MM.1S (cell line): ENCODE measurements at regions not wholly inside any gene's neighbourhood (a gene's known extent, or its start where the extent isn't known, plus 50 kb on each side); places are given as distances from the start of the nearest gene placed in this dataset.

Experiments used
- DNase-seq: peaks from one replicate; pipeline ENCODE4 v3.0.0-alpha.2; 2015
- H2AFZ ChIP-seq: fragments of 300-600 bp; sonication (generic); 2 replicates; pipeline ENCODE4 v1.6.0; 2016; ENCODE audit warnings: antibody characterized with exemption, low read length
- H3F3A ChIP-seq: fragments of 300-600 bp; sonication (generic); 2 replicates; pipeline ENCODE4 v1.6.1; 2016; ENCODE audit warnings: mild to moderate bottlenecking, antibody characterized with exemption, low read length, moderate library complexity, mixed read lengths; ENCODE audit not compliant: insufficient read depth
- H3K27ac ChIP-seq: fragments of 300-600 bp; sonication (generic); 2 replicates; pipeline ENCODE4 v1.5.1; 2016; ENCODE audit warnings: mild to moderate bottlenecking, low read length
- H3K27me3 ChIP-seq: fragments of 300-600 bp; sonication (generic); replicated peaks from 2 replicates; pipeline ENCODE4 v1.6.0; 2016; ENCODE audit warnings: low read length; ENCODE audit not compliant: insufficient read depth
- H3K36me3 ChIP-seq: fragments of 300-600 bp; sonication (generic); replicated peaks from 2 replicates; pipeline ENCODE4 v1.6.1; 2016; ENCODE audit warnings: mild to moderate bottlenecking, low read length, mixed read lengths; ENCODE audit not compliant: insufficient read depth
- H3K4me1 ChIP-seq: fragments of 300-600 bp; sonication (generic); 2 replicates; pipeline ENCODE4 v1.6.1; 2016; ENCODE audit warnings: low read length, mixed read lengths
- H3K4me2 ChIP-seq: fragments of 300-600 bp; sonication (generic); 2 replicates; pipeline ENCODE4 v1.6.0; 2016; ENCODE audit warnings: low read depth, low read length
- H3K4me3 ChIP-seq: fragments of 300-600 bp; sonication (generic); 2 replicates; pipeline ENCODE4 v1.5.1; 2016; ENCODE audit warnings: low read length, mixed read lengths
- H3K79me2 ChIP-seq: fragments of 300-600 bp; sonication (generic); 2 replicates; pipeline ENCODE4 v1.6.1; 2016; ENCODE audit warnings: mixed run types, low read length, mixed read lengths
- H3K9ac ChIP-seq: fragments of 300-600 bp; sonication (generic); 2 replicates; pipeline ENCODE4 v1.6.1; 2016; ENCODE audit warnings: low read length, mixed read lengths
- H3K9me2 ChIP-seq: fragments of 300-600 bp; sonication (generic); replicated peaks from 2 replicates; pipeline ENCODE4 v1.6.1; 2016; ENCODE audit warnings: mild to moderate bottlenecking, low read length, mixed read lengths; ENCODE audit not compliant: insufficient read depth
- H3K9me3 ChIP-seq: fragments of 300-600 bp; sonication (generic); replicated peaks from 2 replicates; pipeline ENCODE4 v1.6.1; 2016; ENCODE audit warnings: mild to moderate bottlenecking, low read length, mixed read lengths; ENCODE audit not compliant: insufficient read depth
- H4K20me1 ChIP-seq: fragments of 300-600 bp; sonication (generic); 2 replicates; pipeline ENCODE4 v1.6.1; 2016; ENCODE audit warnings: mild to moderate bottlenecking, low read length, moderate library complexity, mixed read lengths; ENCODE audit not compliant: insufficient read depth
- EZH2 ChIP-seq: fragments of 300-600 bp; sonication (generic); optimal IDR thresholded peaks from 2 replicates; pipeline ENCODE3; 2017; ENCODE audit warnings: low read depth, mild to moderate bottlenecking, antibody characterized with exemption, low read length, mixed read lengths
- EZH2phosphoT487 ChIP-seq: fragments of 300-600 bp; sonication (generic); IDR thresholded peaks from 2 replicates; pipeline ENCODE4 v1.6.1; 2018; ENCODE audit warnings: antibody characterized with exemption, low read length
- TF ChIP-seq, protein P1 (sequence below): fragments of 300-600 bp; sonication (generic); IDR thresholded peaks from 2 replicates; pipeline ENCODE4 v1.5.1; 2016; ENCODE audit warnings: antibody characterized with exemption, low read length, mixed read lengths

DNA sequence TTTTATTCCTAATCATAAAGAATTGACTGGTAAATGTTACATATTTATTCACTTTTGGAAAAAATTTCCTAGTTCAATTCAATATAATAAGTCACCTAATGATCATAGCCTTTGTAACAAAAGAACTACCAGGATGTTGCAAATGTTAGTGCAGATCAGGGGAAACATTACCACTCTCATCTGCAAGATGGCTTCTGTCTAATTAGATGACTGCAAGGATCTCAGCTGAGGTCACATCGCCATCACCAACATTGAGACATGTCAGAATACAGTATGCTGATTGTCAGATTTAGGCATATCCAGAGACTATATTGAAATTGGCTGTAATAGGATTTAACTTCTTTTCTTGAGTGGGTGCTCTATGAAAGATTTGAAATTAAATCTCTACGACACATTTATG, 431.4 kb upstream of the AGTR1 start:
- H3K79me2 ChIP-seq = no peaks in the 10 kb centered on the region
- H3K9ac ChIP-seq = no peak overlapping the region
- no peaks in the 10 kb centered on the region for H3K36me3 ChIP-seq
- no peaks in the 10 kb centered on the region for H3K27me3 ChIP-seq
- TF ChIP-seq EZH2phosphoT487 (no peak), EZH2 (no peak)
- TF ChIP-seq, protein P1, sequence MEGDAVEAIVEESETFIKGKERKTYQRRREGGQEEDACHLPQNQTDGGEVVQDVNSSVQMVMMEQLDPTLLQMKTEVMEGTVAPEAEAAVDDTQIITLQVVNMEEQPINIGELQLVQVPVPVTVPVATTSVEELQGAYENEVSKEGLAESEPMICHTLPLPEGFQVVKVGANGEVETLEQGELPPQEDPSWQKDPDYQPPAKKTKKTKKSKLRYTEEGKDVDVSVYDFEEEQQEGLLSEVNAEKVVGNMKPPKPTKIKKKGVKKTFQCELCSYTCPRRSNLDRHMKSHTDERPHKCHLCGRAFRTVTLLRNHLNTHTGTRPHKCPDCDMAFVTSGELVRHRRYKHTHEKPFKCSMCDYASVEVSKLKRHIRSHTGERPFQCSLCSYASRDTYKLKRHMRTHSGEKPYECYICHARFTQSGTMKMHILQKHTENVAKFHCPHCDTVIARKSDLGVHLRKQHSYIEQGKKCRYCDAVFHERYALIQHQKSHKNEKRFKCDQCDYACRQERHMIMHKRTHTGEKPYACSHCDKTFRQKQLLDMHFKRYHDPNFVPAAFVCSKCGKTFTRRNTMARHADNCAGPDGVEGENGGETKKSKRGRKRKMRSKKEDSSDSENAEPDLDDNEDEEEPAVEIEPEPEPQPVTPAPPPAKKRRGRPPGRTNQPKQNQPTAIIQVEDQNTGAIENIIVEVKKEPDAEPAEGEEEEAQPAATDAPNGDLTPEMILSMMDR = no peak
- H3K4me3 ChIP-seq = no peak overlapping the region
- H3K4me2 ChIP-seq = no peak overlapping the region
- no peaks in the 10 kb centered on the region for H3K9me2 ChIP-seq
- H3K9me3 ChIP-seq = no peaks in the 10 kb centered on the region
- H2AFZ ChIP-seq = no peak overlapping the region
- H3K4me1 ChIP-seq = no peaks in the 10 kb centered on the region
- no peaks in the 10 kb centered on the region for H4K20me1 ChIP-seq
- no peak overlapping the region for H3K27ac ChIP-seq
- no peaks in the 10 kb centered on the region for H3F3A ChIP-seq
- DNase-seq = no peak

DNA sequence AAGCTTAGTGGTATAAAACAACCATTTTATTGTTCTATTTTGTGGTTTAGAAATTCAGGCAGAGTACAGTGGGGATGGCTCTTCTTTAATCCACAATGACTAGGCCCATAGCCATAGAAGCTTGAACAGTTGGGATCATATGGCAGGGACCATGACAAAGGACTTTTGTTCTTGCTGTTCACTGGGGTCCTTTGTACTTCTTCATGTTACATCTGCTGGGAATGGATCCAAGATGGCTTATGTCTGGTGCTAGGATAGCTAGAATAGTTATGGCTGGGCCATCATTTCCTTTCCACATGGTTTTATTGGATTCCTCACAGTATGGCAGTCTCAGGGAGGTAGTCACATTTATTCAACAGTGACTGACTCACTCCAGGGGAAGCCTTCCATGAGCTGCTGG, 427.9 kb upstream of the AGTR1 start:
- Histone ChIP-seq H3K9me3 (no peaks in the 10 kb centered on the region), H2AFZ (no peak overlapping the region), H3K27me3 (no peaks in the 10 kb centered on the region), H4K20me1 (no peaks in the 10 kb centered on the region), H3K9ac (no peak overlapping the region), H3K36me3 (no peaks in the 10 kb centered on the region), H3K79me2 (no peaks in the 10 kb centered on the region), H3K4me3 (no peak overlapping the region), H3K4me2 (no peak overlapping the region), H3K9me2 (no peaks in the 10 kb centered on the region), H3F3A (no peaks in the 10 kb centered on the region), H3K4me1 (no peaks in the 10 kb centered on the region), H3K27ac (no peak overlapping the region)
- TF ChIP-seq EZH2phosphoT487 (no peak), EZH2 (no peak)
- TF ChIP-seq, protein P1 = no peak
- no peak for DNase-seq

DNA sequence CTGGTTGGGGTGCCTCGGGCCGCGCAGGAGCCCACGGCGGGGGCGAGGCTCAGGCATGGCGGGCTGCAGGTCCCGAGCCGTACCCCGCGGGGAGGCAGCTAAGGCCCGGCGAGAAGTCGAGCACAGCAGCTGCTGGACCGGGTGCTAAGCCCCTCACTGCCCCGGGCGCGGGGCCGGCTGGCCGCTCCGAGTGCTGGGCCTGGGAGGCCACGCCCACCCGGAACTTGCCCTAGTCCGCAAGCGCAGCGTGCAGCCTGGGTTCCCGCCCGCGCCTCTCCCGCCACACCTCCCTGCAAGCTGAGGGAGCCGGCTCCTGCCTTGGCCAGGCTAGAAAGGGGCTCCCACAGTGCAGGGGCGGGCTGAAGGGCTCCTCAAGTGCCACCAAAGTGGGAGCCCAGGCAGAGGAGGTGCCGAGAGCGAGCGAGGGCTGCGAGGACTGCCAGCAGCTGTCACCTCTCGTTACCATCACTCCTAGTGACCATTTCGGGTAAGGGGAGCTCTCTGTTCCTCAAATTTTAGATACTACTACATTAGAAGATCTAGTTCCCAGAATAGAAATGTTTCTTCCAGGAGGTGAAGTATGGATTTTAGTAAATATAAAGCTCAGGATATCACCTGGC, 417.0 kb upstream of the AGTR1 start:
- H3K9me3 ChIP-seq = no peaks in the 10 kb centered on the region
- H3K9ac ChIP-seq = no peak overlapping the region
- H3K4me1 ChIP-seq = no peaks in the 10 kb centered on the region
- no peaks in the 10 kb centered on the region for H3F3A ChIP-seq
- H3K36me3 ChIP-seq = no peaks in the 10 kb centered on the region
- TF ChIP-seq, protein P1 = no peak
- TF ChIP-seq EZH2phosphoT487 = no peak
- TF ChIP-seq EZH2 = no peak
- H3K9me2 ChIP-seq = no peaks in the 10 kb centered on the region
- no peak for DNase-seq
- H3K4me2 ChIP-seq = no peak overlapping the region
- H3K27ac ChIP-seq = no peak overlapping the region
- H4K20me1 ChIP-seq = no peaks in the 10 kb centered on the region
- H2AFZ ChIP-seq = no peak overlapping the region
- H3K79me2 ChIP-seq = no peaks in the 10 kb centered on the region
- no peaks in the 10 kb centered on the region for H3K27me3 ChIP-seq
- no peak overlapping the region for H3K4me3 ChIP-seq
